ENCODE measurements at regions not wholly inside any gene's neighbourhood (a gene's known extent, or its start where the extent isn't known, plus 50 kb on each side); places are given as distances from the start of the nearest gene placed in this dataset.

DNA sequence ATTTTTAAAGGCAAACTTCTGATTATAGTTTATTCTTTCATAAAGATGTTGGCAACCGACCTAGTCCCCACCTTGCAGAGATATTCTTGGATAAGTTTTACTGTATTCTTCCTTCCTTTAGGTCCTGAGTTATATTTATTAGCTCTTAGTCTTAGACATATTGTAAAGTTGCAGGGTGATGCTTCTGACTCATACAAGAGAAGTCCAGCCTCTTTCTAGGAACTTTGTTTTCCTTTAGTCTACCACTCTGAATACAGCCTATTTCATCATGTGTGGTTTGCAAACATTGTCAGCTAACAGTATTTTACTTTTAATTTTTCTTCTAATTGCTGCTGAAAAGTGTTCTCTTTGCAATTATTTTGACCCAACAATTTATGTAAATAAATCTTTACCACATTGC lies 686.7 kb downstream of the COL12A1 start:
- TF ChIP-seq CTCF (IDR thresholded peaks at IDR 0.05) = no peak
- no peak for TF ChIP-seq EZH2 (IDR thresholded peaks at IDR 0.05)
- no peak for TF ChIP-seq EZH2phosphoT487 (IDR thresholded peaks at IDR 0.05)
